Stimulated activated CD8-positive, alpha-beta memory T cell treated with anti-CD3 and anti-CD28 coated beads, Interleukin-7, amount 100 ng/mL, for 48 hours (primary cell): ENCODE measurements at regions not wholly inside any gene's neighbourhood (a gene's known extent, or its start where the extent isn't known, plus 50 kb on each side); places are given as distances from the start of the nearest gene placed in this dataset.
"Not testable (repeated sequence)": the region's sequence is repeated elsewhere in the genome, so short reads cannot be mapped to it uniquely, and the experiment has no call there.

ENCODE experiments used
- DNase-seq, 2 donors: peaks; one replicate each; pipeline ENCODE4 v3.0.0-alpha.2; 2020; ENCODE audit warnings: low read depth in 1 of 2; ENCODE audit errors: extremely low read depth in 1 of 2

GRCh38 chr1:70667494-70668170 lies 256.6 kb downstream of the CTH start:
- no peak for DNase-seq

GRCh38 chr1:70671006-70671405 lies 259.9 kb downstream of the CTH start:
- no peak for DNase-seq

GRCh38 chr1:70672442-70672888 lies 261.4 kb downstream of the CTH start:
- DNase-seq: no peak

- no peak for DNase-seq
Measured at GRCh38 chr1:70674941-70675685, 264.0 kb downstream of the CTH start.

- DNase-seq: no peak
Measured at GRCh38 chr1:70675737-70676156, 264.7 kb downstream of the CTH start.

GRCh38 chr1:70685300-70686286 lies 274.5 kb downstream of the CTH start:
- DNase-seq: no peak

GRCh38 chr1:70688580-70688979 lies 277.5 kb downstream of the CTH start:
- no peak for DNase-seq

GRCh38 chr1:70706381-70707037 lies 295.4 kb downstream of the CTH start:
- no peak for DNase-seq

GRCh38 chr1:70707214-70707613 lies 296.1 kb downstream of the CTH start:
- no peak for DNase-seq

- DNase-seq: no peak
Measured at GRCh38 chr1:70714149-70714548, 303.1 kb downstream of the CTH start.

GRCh38 chr1:70717211-70717610 lies 306.1 kb downstream of the CTH start:
- no peak for DNase-seq

GRCh38 chr1:70717656-70718055 lies 306.6 kb downstream of the CTH start:
- DNase-seq: no peak

GRCh38 chr1:70718086-70718630 lies 307.1 kb downstream of the CTH start:
- no peak for DNase-seq

- no peak for DNase-seq
Measured at GRCh38 chr1:70719154-70719553, 308.1 kb downstream of the CTH start.

GRCh38 chr1:70720109-70720508 lies 309.0 kb downstream of the CTH start:
- DNase-seq: no peak

GRCh38 chr1:70720521-70720920 lies 309.5 kb downstream of the CTH start:
- DNase-seq: no peak

GRCh38 chr1:70727886-70728489 lies 316.9 kb downstream of the CTH start:
- DNase-seq: no peak

GRCh38 chr1:70736518-70736917 lies 311.1 kb downstream of the PTGER3 start:
- DNase-seq: not testable (repeated sequence)

GRCh38 chr1:70737125-70737524 lies 310.5 kb downstream of the PTGER3 start:
- no peak for DNase-seq

- DNase-seq: no peak
Measured at GRCh38 chr1:70738624-70739023, 309.0 kb downstream of the PTGER3 start.
